WTC11 (cell line): ENCODE measurements at regions not wholly inside any gene's neighbourhood (a gene's known extent, or its start where the extent isn't known, plus 50 kb on each side); places are given as distances from the start of the nearest gene placed in this dataset.

ENCODE experiments used
- ATAC-seq: fragments of 200-7000 bp; cut with Tn5 transposase; 2 replicates; pipeline ENCODE4 v1.10.0; 2021; ENCODE audit warnings: mild to moderate bottlenecking, moderate library complexity
- CTCF ChIA-PET: fragments of 300-600 bp; sonication (Branson Sonifier 250); formaldehyde crosslinking; loops from one replicate; lab custom pipeline; 2021; ENCODE audit warnings: antibody characterized with exemption; lab: Charles Lee
- POLR2A ChIA-PET: fragments of 350-600 bp; sonication (Branson Sonifier 250); formaldehyde crosslinking; loops from one replicate; lab custom pipeline; 2021; ENCODE audit warnings: antibody characterized with exemption; lab: Charles Lee
- DNase-seq: peaks from one replicate; pipeline ENCODE4 v3.0.0; 2021; ENCODE audit warnings: low spot score
- H3K27ac Mint-ChIP-seq: 2 replicates; pipeline ENCODE4 v1.8.0; 2021; ENCODE audit warnings: mixed read lengths
- H3K27me3 Mint-ChIP-seq: 2 replicates; pipeline ENCODE4 v1.8.0; 2021; ENCODE audit warnings: low read depth, mild to moderate bottlenecking, moderate library complexity, mixed read lengths
- H3K36me3 Mint-ChIP-seq: 2 replicates; pipeline ENCODE4 v1.8.0; 2021; ENCODE audit warnings: mixed read lengths
- H3K4me1 Mint-ChIP-seq: 2 replicates; pipeline ENCODE4 v1.8.0; 2022; ENCODE audit warnings: mixed read lengths
- H3K4me3 Mint-ChIP-seq: 2 replicates; pipeline ENCODE4 v1.8.0; 2021; ENCODE audit warnings: mild to moderate bottlenecking, moderate library complexity, mixed read lengths
- H3K9me3 Mint-ChIP-seq: 2 replicates; pipeline ENCODE4 v1.8.0; 2021; ENCODE audit warnings: mixed read lengths
- ATF3 ChIP-seq: sonication (generic); formaldehyde crosslinking; conservative IDR thresholded peaks from 2 replicates; pipeline ENCODE4 v1.8.1; 2022; ENCODE audit warnings: mild to moderate bottlenecking, missing genetic modification reagents
- CBFB ChIP-seq: sonication (generic); formaldehyde crosslinking; IDR thresholded peaks from 2 replicates; pipeline ENCODE4 v1.8.1; 2022; ENCODE audit warnings: mild to moderate bottlenecking, low read depth, missing genetic modification reagents
- E2F5 ChIP-seq: sonication (generic); formaldehyde crosslinking; IDR thresholded peaks from 2 replicates; pipeline ENCODE4 v1.8.1; 2022; ENCODE audit warnings: mild to moderate bottlenecking, moderate library complexity, missing genetic modification reagents
- FOXK1 ChIP-seq: sonication (generic); formaldehyde crosslinking; IDR thresholded peaks from 2 replicates; pipeline ENCODE4 v1.8.0; 2022; ENCODE audit warnings: mild to moderate bottlenecking, moderate library complexity, missing genetic modification reagents
- JUN ChIP-seq: sonication (generic); formaldehyde crosslinking; IDR thresholded peaks from 2 replicates; pipeline ENCODE4 v1.8.0; 2023; ENCODE audit warnings: mild to moderate bottlenecking, missing genetic modification reagents
- KAT7 ChIP-seq: sonication (generic); formaldehyde crosslinking; IDR thresholded peaks from 2 replicates; pipeline ENCODE4 v1.8.1; 2023; ENCODE audit warnings: missing genetic modification reagents, mild to moderate bottlenecking, borderline replicate concordance
- MXD4 ChIP-seq: fragments of 250-450 bp; sonication (Bioruptor Pico); IDR thresholded peaks from 2 replicates; pipeline ENCODE4 v1.8.0; 2021; ENCODE audit warnings: mild to moderate bottlenecking, moderate library complexity, borderline replicate concordance
- MYBL2 ChIP-seq: sonication (generic); formaldehyde crosslinking; IDR thresholded peaks from 2 replicates; pipeline ENCODE4 v1.8.1; 2023; ENCODE audit warnings: mild to moderate bottlenecking, moderate library complexity, missing genetic modification reagents
- NFYB ChIP-seq: sonication (generic); formaldehyde crosslinking; conservative IDR thresholded peaks from 2 replicates; pipeline ENCODE4 v1.8.0; 2022; ENCODE audit warnings: low read depth, missing genetic modification reagents
- NR1H2 ChIP-seq: sonication (generic); formaldehyde crosslinking; IDR thresholded peaks from 2 replicates; pipeline ENCODE4 v1.9.0; 2021; ENCODE audit warnings: mild to moderate bottlenecking, moderate library complexity, missing genetic modification reagents
- NR3C1 ChIP-seq: sonication (generic); formaldehyde crosslinking; conservative IDR thresholded peaks from 2 replicates; pipeline ENCODE4 v1.8.1; 2023; ENCODE audit warnings: low read depth, mild to moderate bottlenecking, missing genetic modification reagents
- PRDM15 ChIP-seq: sonication (generic); formaldehyde crosslinking; IDR thresholded peaks from 2 replicates; pipeline ENCODE4 v1.8.0; 2022; ENCODE audit warnings: missing genetic modification reagents
- RELA ChIP-seq: sonication (generic); formaldehyde crosslinking; IDR thresholded peaks from 2 replicates; pipeline ENCODE4 v1.8.1; 2022; ENCODE audit warnings: missing genetic modification reagents, mild to moderate bottlenecking, borderline replicate concordance
- ZNF281 ChIP-seq: sonication (generic); formaldehyde crosslinking; IDR thresholded peaks from 2 replicates; pipeline ENCODE4 v1.8.0; 2023; ENCODE audit warnings: mild to moderate bottlenecking, missing genetic modification reagents
- ZNF512 ChIP-seq: sonication (generic); formaldehyde crosslinking; IDR thresholded peaks from 2 replicates; pipeline ENCODE4 v1.8.1; 2022; ENCODE audit warnings: missing genetic modification reagents, borderline replicate concordance
- ZNF671 ChIP-seq: fragments of 250-450 bp; sonication (Bioruptor Pico); IDR thresholded peaks from 2 replicates; pipeline ENCODE4 v1.8.0; 2021; ENCODE audit warnings: mild to moderate bottlenecking
- TF ChIP-seq, protein P1 (sequence below): sonication (generic); formaldehyde crosslinking; IDR thresholded peaks from 2 replicates; pipeline ENCODE4 v1.8.1; 2023; ENCODE audit warnings: mild to moderate bottlenecking, missing genetic modification reagents, moderate library complexity
- TF ChIP-seq, protein P2 (sequence below): sonication (generic); formaldehyde crosslinking; conservative IDR thresholded peaks from 2 replicates; pipeline ENCODE4 v1.8.1; 2023; ENCODE audit warnings: mild to moderate bottlenecking, low read depth, missing genetic modification reagents, moderate library complexity

DNA sequence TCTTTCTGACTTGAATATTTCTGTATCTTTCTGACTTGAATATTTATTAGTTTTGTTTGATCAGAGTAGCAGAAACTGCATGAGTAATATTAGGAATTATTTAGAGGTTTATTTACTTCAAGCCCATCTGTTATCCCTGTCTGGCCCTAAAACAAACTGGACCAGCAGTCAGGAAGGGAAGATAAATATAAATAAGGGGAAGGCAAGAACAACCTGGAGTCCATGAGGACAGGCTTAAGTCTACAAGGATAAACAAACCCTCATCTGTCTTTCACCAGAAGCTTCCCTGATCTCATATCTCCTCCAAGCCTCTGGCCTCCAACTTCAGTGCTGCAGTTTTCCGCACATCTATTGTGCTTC is 524.9 kb downstream of the CENPC start:
- CTCF ChIA-PET = no interaction called here
- Mint-ChIP-seq H3K27ac (no peak overlapping the region; the same call in 1 of the 2 replicates), H3K27me3 (no peaks in the 10 kb centered on the region), H3K36me3 (peaks cover 14% of the 10 kb centered on the region), H3K4me1 (peaks cover 28% of the 10 kb centered on the region), H3K4me3 (no peak overlapping the region), H3K9me3 (peaks cover 26% of the 10 kb centered on the region)
- no peak for DNase-seq
- TF ChIP-seq NR3C1 (no peak), FOXK1 (CRISPR knock-in tag) (no peak), JUN (CRISPR knock-in tag) (no peak), PRDM15 (no peak), MXD4 (CRISPR knock-in tag) (no peak), ZNF512 (CRISPR knock-in tag) (no peak), NR1H2 (CRISPR knock-in tag) (no peak), NFYB (CRISPR knock-in tag) (no peak), MYBL2 (CRISPR knock-in tag) (no peak), ATF3 (no peak), CBFB (no peak), ZNF281 (CRISPR knock-in tag) (no peak), E2F5 (no peak), RELA (CRISPR knock-in tag) (no peak), KAT7 (CRISPR knock-in tag) (no peak), ZNF671 (CRISPR knock-in tag) (no peak)
- TF ChIP-seq, protein P1, sequence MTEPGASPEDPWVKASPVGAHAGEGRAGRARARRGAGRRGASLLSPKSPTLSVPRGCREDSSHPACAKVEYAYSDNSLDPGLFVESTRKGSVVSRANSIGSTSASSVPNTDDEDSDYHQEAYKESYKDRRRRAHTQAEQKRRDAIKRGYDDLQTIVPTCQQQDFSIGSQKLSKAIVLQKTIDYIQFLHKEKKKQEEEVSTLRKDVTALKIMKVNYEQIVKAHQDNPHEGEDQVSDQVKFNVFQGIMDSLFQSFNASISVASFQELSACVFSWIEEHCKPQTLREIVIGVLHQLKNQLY = no peak
- TF ChIP-seq, protein P2, sequence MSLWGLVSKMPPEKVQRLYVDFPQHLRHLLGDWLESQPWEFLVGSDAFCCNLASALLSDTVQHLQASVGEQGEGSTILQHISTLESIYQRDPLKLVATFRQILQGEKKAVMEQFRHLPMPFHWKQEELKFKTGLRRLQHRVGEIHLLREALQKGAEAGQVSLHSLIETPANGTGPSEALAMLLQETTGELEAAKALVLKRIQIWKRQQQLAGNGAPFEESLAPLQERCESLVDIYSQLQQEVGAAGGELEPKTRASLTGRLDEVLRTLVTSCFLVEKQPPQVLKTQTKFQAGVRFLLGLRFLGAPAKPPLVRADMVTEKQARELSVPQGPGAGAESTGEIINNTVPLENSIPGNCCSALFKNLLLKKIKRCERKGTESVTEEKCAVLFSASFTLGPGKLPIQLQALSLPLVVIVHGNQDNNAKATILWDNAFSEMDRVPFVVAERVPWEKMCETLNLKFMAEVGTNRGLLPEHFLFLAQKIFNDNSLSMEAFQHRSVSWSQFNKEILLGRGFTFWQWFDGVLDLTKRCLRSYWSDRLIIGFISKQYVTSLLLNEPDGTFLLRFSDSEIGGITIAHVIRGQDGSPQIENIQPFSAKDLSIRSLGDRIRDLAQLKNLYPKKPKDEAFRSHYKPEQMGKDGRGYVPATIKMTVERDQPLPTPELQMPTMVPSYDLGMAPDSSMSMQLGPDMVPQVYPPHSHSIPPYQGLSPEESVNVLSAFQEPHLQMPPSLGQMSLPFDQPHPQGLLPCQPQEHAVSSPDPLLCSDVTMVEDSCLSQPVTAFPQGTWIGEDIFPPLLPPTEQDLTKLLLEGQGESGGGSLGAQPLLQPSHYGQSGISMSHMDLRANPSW (CRISPR knock-in tag) = no peak
- POLR2A ChIA-PET = interaction anchor here (0.5 kb wide), 1 partner anchor 210 kb away, joined by 10 read pairs; no protein-coding TSS in a partner anchor
- ATAC-seq = no peak
